GM19467 (cell line): ENCODE measurements at regions not wholly inside any gene's neighbourhood (a gene's known extent, or its start where the extent isn't known, plus 50 kb on each side); places are given as distances from the start of the nearest gene placed in this dataset.

Experiments
- ATAC-seq: cut with Tn5 transposase; IDR thresholded peaks from one replicate; pipeline ENCODE4 v1.9.1; 2021; ENCODE audit warnings: mild to moderate bottlenecking, moderate library complexity; ENCODE audit not compliant: unreplicated experiment

DNA sequence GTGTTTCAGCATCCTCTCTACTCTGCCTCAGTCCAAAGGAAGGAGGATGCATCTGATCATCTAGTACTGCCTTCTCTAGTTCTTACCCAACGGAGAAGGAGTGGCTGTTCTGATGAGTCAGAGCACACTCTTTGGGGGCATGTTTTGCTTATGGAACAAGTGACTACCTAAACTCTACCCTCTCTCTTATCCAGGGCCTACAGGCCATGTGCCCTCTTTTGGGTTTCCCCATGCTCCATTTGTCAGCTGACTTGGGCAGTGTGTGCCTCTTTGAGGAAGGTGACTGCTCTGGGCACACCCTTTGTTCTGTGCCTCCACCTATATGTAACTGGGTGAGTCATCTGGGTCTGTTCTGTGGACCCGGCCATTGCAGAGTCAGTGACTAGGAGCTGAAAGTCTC lies 89.6 kb upstream of the BNC2 start:
- no peak for ATAC-seq

DNA sequence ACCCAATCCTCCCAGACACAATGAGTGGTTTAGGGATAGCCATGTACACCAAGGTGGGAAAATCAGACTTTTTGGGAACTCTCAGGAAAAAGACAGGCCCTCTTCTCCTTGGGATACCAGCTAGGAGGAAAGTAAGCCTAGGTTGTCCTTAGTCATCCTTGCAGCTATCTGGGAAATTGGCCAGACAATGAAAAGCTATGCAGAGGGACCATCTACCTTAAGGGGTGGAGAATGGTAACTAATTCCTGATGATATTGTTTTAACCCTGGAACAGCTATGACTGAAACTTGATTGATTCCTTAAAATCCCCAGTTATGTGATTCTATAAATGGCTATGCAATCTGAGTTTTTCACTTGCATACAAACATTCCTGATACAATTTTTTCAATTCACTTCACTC lies 88.9 kb upstream of the BNC2 start:
- ATAC-seq, result no peak

DNA sequence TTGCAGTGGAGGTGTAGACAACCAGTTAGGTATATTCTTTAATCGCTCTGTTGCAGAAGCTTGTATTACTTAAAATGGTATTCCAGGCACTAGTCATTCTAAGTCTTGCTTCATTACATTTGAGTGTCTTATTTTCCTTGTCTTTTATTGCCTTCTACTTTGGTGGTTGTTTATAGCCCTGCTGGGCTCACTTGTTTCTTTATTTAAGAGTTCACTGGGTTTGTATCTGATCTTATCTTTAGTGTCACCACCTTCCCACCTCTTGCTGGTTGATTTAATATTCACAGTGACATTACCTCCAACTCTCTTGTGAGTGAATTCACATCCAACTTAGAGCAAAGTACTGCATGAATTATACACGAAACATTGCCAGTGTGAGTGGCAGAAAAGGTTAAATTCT lies 83.6 kb upstream of the BNC2 start:
- ATAC-seq, result no peak

DNA sequence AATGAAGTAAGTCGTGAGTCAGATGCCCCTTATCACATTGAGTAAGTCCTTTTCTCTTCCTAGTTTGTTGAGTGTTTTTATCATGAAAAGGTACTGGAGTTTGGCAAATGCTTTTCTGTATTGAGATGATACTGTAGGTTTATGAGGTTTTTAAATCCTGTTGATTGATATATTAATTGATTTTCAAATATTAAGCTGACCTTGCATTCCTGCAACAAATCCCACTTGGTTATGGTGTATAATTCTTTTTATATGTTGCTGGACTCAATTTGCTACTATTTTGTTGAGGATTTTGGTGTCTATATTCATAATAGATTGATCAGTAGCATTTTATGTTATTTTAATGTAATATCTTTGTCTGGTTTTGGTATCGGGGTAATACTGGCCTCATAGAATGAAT lies 81.0 kb upstream of the BNC2 start:
- no peak for ATAC-seq

DNA sequence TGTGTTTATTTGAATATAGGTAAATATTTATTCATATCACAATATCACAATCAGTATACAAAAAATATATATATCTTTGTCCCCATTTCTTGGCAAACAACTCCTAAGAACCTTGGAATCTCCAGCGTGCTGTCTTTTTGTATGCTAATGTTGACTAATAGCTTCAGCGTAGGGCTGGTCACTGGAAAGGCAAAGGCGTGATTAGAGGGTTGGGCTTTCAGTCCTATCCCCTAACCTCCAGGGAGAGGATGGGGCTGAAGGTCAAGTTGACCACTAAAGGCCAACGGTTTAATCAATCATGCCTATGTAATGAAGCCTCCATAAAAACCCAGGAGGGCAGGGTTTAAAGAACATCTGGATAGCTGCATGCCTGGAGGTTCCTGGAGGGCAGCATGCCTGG lies 79.6 kb upstream of the BNC2 start:
- no peak for ATAC-seq

DNA sequence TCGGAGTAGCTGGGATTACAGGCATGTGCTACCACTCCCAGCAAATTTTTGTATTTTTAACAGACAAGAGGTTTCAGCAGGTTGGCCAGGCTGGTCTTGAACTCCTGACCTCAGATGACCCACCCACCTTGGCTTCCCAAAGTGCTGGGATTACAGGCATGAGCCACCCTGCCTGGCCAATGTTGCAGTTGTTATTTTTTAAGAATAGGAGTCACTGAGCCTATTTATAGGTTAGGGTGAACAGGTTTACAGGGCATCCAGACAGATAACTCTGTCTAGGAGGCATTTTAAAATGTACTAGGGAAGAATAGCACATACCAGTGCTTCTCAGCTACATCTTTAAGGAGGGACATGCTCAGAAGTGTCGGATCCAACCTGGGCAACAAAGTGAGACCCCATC lies 60.1 kb upstream of the BNC2 start:
- no peak for ATAC-seq

DNA sequence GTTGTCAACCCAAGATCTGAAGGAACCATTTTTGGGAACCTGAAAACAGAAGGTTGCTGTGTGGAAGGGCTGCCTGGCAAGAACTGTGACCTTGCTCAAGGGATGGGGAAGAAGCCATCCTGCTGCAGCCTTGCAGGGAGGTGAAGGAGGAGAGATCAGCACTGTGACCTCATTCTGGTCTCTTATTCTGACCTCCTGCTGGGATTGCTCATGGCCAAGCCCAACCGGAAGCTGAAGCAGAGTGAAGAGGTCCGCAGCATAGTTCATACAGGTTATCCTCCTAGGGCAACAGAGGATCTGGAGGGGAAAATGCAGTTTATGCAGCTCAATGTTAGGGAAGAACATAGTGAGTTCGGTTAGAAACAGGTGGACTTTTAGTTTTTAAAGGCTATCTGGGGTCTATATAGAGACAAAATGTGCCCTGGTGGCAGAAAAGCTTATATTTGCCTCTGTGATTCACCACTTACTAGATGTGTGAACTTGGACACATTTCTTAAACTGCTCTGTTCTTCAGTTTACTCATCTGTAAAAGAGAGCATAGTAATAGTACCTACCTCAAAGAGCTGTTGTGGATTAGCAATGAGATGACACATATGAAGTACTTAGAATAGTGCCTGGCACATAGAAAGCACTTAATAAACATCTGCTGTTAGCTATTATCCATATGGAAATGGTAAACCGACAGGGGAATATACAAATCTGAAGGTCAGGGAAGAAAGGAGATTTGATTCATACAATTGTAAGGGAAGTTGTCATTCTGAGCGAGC lies 57.9 kb upstream of the BNC2 start:
- ATAC-seq, result no peak

DNA sequence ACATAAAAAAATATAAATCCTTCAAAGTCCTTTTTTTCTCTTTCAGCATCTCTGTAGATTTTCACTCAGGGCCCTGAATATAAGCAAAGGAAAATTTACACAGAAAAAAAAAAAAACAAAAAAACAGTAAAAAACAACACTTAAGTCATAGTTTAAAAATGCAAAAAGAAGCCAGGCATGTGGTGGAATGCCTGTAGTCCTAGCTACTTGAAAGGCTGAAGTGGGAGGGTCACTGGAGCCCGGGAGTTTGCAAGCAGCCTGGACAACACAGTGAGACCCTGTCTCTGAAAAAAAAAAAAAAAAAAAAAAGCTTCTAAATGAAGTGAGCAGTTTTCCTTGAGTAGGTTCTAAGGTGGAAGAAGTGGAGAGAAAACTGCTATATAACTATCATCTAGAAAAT lies 55.0 kb upstream of the BNC2 start:
- ATAC-seq, result no peak

DNA sequence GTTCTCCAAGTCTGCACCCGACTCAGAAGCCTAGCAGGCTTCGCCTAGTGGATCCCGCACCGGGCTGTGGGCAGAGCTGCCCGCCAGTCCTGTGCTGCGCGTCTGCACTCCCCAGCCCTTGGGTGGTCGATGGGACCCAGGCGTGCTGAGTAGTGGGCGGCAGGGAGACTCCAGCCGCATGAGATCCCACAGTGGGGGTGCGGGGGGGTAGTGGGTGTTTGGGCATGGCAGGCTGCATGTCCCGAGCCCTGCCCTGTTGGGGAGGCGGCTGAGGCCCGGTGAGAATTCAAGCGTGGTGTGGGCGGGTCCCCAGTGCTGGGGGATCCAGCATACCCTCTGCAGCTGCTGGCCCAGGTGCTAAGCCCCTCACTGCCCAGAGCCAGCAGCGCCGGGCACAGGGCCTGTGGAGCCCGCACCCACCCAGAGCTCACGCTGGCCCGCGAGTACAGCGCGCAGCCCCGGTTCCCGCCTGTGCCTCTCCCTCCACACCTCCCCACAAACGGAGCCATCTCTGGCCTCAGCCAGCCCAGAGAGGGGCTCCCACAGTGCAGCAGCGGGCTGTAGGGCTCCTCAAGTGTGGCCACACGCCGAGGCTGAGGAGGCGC lies 53.9 kb upstream of the BNC2 start:
- no peak for ATAC-seq

DNA sequence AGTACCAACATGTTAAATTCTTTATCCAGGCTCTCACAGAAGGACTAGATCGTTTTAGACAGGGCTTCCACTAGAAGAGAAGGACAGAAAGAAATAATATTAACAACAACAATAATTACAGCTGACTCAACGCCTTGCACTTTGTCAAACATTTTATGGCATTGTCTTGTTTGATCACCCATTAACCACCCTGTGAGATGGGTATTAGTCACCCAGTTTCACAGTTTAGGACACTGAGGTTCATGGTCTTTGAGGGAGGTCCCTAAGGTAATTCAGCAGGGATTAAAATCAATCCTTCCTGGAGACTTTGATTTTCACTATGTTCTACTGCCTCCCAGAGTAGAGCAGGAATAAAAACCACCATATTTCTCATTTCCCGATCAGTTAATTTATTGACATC lies 51.4 kb upstream of the BNC2 start:
- ATAC-seq, result no peak
